HG03565 (cell line): ENCODE measurements at regions not wholly inside any gene's neighbourhood (a gene's known extent, or its start where the extent isn't known, plus 50 kb on each side); places are given as distances from the start of the nearest gene placed in this dataset.

ENCODE experiments used
- ATAC-seq: cut with Tn5 transposase; IDR thresholded peaks from one replicate; pipeline ENCODE4 v1.9.1; 2021; ENCODE audit warnings: mild to moderate bottlenecking, moderate library complexity; ENCODE audit not compliant: unreplicated experiment

GRCh38 chr15:85847031-85847430 lies 52.3 kb upstream of the KLHL25 start:
- no peak for ATAC-seq

- no peak for ATAC-seq
Observed at GRCh38 chr15:85849946-85850345, 55.2 kb upstream of the KLHL25 start.

- ATAC-seq, result no peak
Observed at GRCh38 chr15:85852969-85853368, 58.2 kb upstream of the KLHL25 start.

- ATAC-seq, result peak; percentile 66
Observed at GRCh38 chr15:85854345-85855097, 59.8 kb upstream of the KLHL25 start.

- ATAC-seq, result peak; percentile 92
Observed at GRCh38 chr15:85858586-85859375, 64.1 kb upstream of the KLHL25 start.

GRCh38 chr15:85859671-85860070 lies 64.9 kb upstream of the KLHL25 start:
- ATAC-seq, result no peak

GRCh38 chr15:85860394-85861161 lies 65.9 kb upstream of the KLHL25 start:
- no peak for ATAC-seq

GRCh38 chr15:85865070-85865684 lies 70.5 kb upstream of the KLHL25 start:
- no peak for ATAC-seq

GRCh38 chr15:85867250-85867649 lies 72.5 kb upstream of the KLHL25 start:
- ATAC-seq, result no peak

GRCh38 chr15:85869124-85869523 lies 74.4 kb upstream of the KLHL25 start:
- ATAC-seq, result no peak

- no peak for ATAC-seq
Observed at GRCh38 chr15:85870216-85871014, 75.7 kb upstream of the KLHL25 start.

GRCh38 chr15:85871545-85871944 lies 76.8 kb upstream of the KLHL25 start:
- ATAC-seq, result no peak

GRCh38 chr15:85872125-85872524 lies 77.4 kb upstream of the KLHL25 start:
- no peak for ATAC-seq

GRCh38 chr15:85874236-85874635 lies 79.5 kb upstream of the KLHL25 start:
- no peak for ATAC-seq

- no peak for ATAC-seq
Observed at GRCh38 chr15:85875756-85876155, 81.0 kb upstream of the KLHL25 start.

- ATAC-seq, result no peak
Observed at GRCh38 chr15:85878828-85879225, 84.1 kb upstream of the KLHL25 start.

- ATAC-seq, result no peak
Observed at GRCh38 chr15:85879334-85880163, 84.8 kb upstream of the KLHL25 start.

- no peak for ATAC-seq
Observed at GRCh38 chr15:85880501-85881190, 85.9 kb upstream of the KLHL25 start.

GRCh38 chr15:85886309-85886811 lies 91.6 kb upstream of the KLHL25 start:
- ATAC-seq, result no peak
